GM12865 (cell line): ENCODE measurements at regions not wholly inside any gene's neighbourhood (a gene's known extent, or its start where the extent isn't known, plus 50 kb on each side); places are given as distances from the start of the nearest gene placed in this dataset.

Experiments used
- DNase-seq: peaks from one replicate; pipeline ENCODE4 v3.0.0; 2010; ENCODE audit warnings: low read depth
- H3K4me3 ChIP-seq: 2 replicates; pipeline ENCODE4 v1.5.1; 2011; ENCODE audit warnings: mild to moderate bottlenecking, low read depth, low read length, control low read depth
- CTCF ChIP-seq: IDR thresholded peaks from 2 replicates; pipeline ENCODE4 v1.5.1; 2011; ENCODE audit warnings: low read length, control low read depth, low read depth, inconsistent platforms; ENCODE audit not compliant: insufficient read depth; ENCODE audit errors: missing control alignments

GRCh38 chr3:101166150-101166549 is 154.2 kb downstream of the IMPG2 start:
- TF ChIP-seq CTCF: no peak

GRCh38 chr3:101163554-101163953 is 156.8 kb downstream of the IMPG2 start:
- TF ChIP-seq CTCF: no peak
- DNase-seq: no peak
- no peak overlapping the region for H3K4me3 ChIP-seq

More at GRCh38 chr3:101166150-101166549, 154.2 kb downstream of the IMPG2 start:
- DNase-seq: no peak
- no peak overlapping the region for H3K4me3 ChIP-seq

- DNase-seq: no peak
- no peak for TF ChIP-seq CTCF
- H3K4me3 ChIP-seq: no peak overlapping the region
These were observed 160.9 kb downstream of the IMPG2 start for GRCh38 chr3:101159478-101159877.

GRCh38 chr3:101158374-101158773 is 162.0 kb downstream of the IMPG2 start:
- TF ChIP-seq CTCF: no peak
- no peak overlapping the region for H3K4me3 ChIP-seq
- DNase-seq: no peak

GRCh38 chr3:101156787-101157345 is 163.5 kb downstream of the IMPG2 start:
- H3K4me3 ChIP-seq: no peak overlapping the region
- TF ChIP-seq CTCF: no peak
- DNase-seq: no peak

GRCh38 chr3:101155825-101156224 is 162.6 kb upstream of the ABI3BP start:
- DNase-seq: no peak
- TF ChIP-seq CTCF: no peak
- H3K4me3 ChIP-seq: no peak overlapping the region

- no peak overlapping the region for H3K4me3 ChIP-seq
- no peak for TF ChIP-seq CTCF
- no peak for DNase-seq
These were observed 161.2 kb upstream of the ABI3BP start for GRCh38 chr3:101154401-101154800.
